ENCODE measurements at regions not wholly inside any gene's neighbourhood (a gene's known extent, or its start where the extent isn't known, plus 50 kb on each side); places are given as distances from the start of the nearest gene placed in this dataset.

DNA sequence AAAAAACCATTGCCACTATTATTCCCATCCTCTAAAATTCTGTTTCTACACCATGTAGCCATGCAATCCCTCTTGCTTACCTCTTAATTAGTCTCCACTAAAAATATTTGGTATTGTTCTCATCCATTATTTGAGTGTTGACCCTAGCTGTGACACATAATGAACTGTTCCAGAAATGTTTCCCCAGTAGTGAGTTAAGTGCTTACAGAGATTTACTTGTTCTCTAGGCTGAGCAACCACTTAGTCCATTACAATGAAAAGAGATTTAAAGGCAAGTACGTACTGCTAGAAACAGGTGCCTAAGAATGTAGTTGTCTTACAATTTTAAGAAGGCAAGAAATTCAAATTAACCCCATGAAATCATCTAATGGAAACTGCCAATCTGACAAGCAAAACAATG is 112.7 kb upstream of the PTPN13 start:
- Histone ChIP-seq H3K9me3 (no peaks in the 10 kb centered on the region), H3K36me3 (no peaks in the 10 kb centered on the region), H3K4me3 (no peak overlapping the region), H3K4me1 (no peaks in the 10 kb centered on the region), H3K27ac (no peak overlapping the region), H3K27me3 (no peaks in the 10 kb centered on the region)
- no peak for DNase-seq (ENCODE audit: low spot score in 2 of 2)
- TF ChIP-seq POLR2A (IDR thresholded peaks at IDR 0.05) (no peak), POLR2AphosphoS5 (IDR thresholded peaks at IDR 0.05) (no peak)
- TF ChIP-seq, protein P1, sequence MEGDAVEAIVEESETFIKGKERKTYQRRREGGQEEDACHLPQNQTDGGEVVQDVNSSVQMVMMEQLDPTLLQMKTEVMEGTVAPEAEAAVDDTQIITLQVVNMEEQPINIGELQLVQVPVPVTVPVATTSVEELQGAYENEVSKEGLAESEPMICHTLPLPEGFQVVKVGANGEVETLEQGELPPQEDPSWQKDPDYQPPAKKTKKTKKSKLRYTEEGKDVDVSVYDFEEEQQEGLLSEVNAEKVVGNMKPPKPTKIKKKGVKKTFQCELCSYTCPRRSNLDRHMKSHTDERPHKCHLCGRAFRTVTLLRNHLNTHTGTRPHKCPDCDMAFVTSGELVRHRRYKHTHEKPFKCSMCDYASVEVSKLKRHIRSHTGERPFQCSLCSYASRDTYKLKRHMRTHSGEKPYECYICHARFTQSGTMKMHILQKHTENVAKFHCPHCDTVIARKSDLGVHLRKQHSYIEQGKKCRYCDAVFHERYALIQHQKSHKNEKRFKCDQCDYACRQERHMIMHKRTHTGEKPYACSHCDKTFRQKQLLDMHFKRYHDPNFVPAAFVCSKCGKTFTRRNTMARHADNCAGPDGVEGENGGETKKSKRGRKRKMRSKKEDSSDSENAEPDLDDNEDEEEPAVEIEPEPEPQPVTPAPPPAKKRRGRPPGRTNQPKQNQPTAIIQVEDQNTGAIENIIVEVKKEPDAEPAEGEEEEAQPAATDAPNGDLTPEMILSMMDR (IDR thresholded peaks at IDR 0.05): no peak
- intact Hi-C loops (cut with DNase I; ENCODE audit: low total_unique reads): no loop called here

DNA sequence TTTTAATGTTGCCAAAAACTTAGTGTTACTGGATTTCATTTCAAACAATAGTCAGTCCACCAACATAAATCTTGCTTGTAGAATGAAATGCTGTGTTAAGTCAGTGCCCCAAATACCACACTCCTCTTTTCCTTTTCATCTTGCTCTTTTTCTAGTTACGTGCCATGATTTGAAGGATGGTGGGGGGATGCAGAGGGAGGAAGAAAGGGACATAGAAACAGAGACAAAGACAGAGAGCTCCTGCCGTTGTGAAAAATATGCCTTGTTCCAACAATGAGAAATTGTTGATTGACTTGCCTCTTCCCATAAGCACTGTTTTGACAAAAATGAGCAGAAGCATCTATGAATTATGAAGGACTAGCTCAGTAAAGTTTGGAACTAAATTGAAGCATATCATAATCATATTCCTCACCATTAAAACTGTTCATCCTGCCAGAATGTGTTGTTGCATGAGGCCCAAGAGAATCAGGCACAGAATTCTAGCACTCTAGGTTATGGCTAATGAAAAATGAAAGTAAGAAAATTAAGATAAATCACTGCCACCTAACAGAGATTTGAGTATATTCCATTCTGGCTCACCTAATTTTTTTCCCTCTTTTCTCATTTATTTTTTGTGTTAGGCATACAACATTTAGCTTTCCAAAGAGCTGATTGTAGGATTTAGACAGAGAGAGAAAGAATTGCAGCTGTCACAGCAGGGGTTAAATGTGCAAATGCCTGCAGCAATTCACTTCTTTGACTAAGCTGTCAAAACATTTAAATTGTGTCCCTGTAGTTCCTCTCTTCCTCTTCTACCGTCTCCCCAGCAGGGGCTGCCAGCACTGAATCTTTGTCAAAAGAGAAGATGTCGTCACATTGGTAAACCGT is 111.6 kb upstream of the PTPN13 start:
- H3K36me3 ChIP-seq: no peaks in the 10 kb centered on the region
- DNase-seq (ENCODE audit: low spot score in 2 of 2): no peak
- no peaks in the 10 kb centered on the region for H3K27me3 ChIP-seq
- H3K4me1 ChIP-seq: no peaks in the 10 kb centered on the region
- no peak overlapping the region for H3K27ac ChIP-seq
- no peaks in the 10 kb centered on the region for H3K9me3 ChIP-seq
- H3K4me3 ChIP-seq: no peak overlapping the region
- TF ChIP-seq, protein P1 (IDR thresholded peaks at IDR 0.05): no peak
- no peak for TF ChIP-seq POLR2AphosphoS5 (IDR thresholded peaks at IDR 0.05)
- TF ChIP-seq POLR2A (IDR thresholded peaks at IDR 0.05): no peak
- intact Hi-C loops (cut with DNase I; ENCODE audit: low total_unique reads): no loop called here

DNA sequence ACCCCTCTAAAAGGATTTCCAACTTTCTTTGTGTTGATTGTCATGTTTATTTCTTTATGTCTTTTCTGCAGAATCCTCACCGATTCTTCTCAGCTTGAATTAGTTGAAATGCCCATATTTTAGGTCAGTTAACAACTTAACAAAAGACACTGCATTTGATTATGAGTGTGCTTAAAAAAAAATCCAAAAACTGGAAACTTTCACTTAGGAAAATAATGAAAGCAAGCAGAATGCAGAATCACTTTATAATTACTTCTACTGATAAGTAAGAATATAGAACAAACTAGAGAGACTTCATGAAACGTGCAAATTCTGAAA is 111.0 kb upstream of the PTPN13 start:
- H3K27me3 ChIP-seq: no peaks in the 10 kb centered on the region
- DNase-seq (ENCODE audit: low spot score in 2 of 2): no peak
- no peaks in the 10 kb centered on the region for H3K36me3 ChIP-seq
- H3K9me3 ChIP-seq: no peaks in the 10 kb centered on the region
- no peak overlapping the region for H3K27ac ChIP-seq
- TF ChIP-seq POLR2AphosphoS5 (IDR thresholded peaks at IDR 0.05) (no peak), POLR2A (IDR thresholded peaks at IDR 0.05) (no peak)
- TF ChIP-seq, protein P1 (IDR thresholded peaks at IDR 0.05): no peak
- no peak overlapping the region for H3K4me3 ChIP-seq
- no peaks in the 10 kb centered on the region for H3K4me1 ChIP-seq
- intact Hi-C loops (cut with DNase I; ENCODE audit: low total_unique reads): no loop called here

DNA sequence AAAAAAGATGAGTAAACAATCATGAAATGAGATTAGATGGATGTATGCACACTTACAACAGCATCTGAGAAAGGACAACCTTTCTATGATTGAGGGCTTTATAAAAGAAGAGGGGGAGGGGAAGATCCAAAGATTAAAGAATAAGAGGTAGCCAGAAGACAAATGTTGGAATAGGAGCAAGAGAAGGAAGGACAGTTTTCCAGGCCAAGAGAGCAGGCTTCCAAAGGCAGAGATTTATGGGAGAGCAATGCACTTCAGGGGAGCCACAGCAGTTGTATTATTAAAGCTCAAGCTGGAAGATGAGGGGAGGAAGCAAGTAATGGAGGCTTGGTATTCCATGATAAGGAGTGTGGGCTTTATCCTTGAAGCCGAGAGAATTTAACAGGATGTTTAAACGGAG is 110.3 kb upstream of the PTPN13 start:
- TF ChIP-seq, protein P1 (IDR thresholded peaks at IDR 0.05): no peak
- no peak for TF ChIP-seq POLR2AphosphoS5 (IDR thresholded peaks at IDR 0.05)
- no peak for TF ChIP-seq POLR2A (IDR thresholded peaks at IDR 0.05)
- DNase-seq (ENCODE audit: low spot score in 2 of 2): no peak
- Histone ChIP-seq H3K27ac (no peak overlapping the region), H3K27me3 (no peaks in the 10 kb centered on the region), H3K36me3 (no peaks in the 10 kb centered on the region), H3K4me1 (no peaks in the 10 kb centered on the region), H3K9me3 (no peaks in the 10 kb centered on the region), H3K4me3 (no peak overlapping the region)
- intact Hi-C loops (cut with DNase I; ENCODE audit: low total_unique reads): no loop called here

DNA sequence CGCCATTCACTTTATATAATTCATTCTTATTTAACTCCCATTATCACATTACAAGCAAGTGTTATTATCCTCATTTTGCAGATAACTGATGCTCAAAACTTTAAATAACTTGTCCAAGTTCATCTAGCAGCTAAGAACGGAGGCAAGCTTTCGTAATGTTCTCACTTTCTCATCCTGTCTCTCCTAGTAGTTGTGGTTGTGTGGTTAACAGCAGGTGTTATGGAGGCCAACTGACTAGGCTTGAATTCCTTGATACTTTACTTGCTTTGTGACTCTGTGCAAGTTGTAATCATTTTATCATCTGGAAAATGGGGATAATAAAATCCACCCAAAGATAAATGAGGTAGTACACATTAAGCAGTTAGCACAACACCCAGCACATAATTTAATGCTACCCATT is 109.9 kb upstream of the PTPN13 start:
- H3K4me3 ChIP-seq: no peak overlapping the region
- no peaks in the 10 kb centered on the region for H3K9me3 ChIP-seq
- no peaks in the 10 kb centered on the region for H3K4me1 ChIP-seq
- intact Hi-C loops (cut with DNase I; ENCODE audit: low total_unique reads): no loop called here
- H3K27me3 ChIP-seq: no peaks in the 10 kb centered on the region
- TF ChIP-seq POLR2A (IDR thresholded peaks at IDR 0.05) (no peak), POLR2AphosphoS5 (IDR thresholded peaks at IDR 0.05) (no peak)
- TF ChIP-seq, protein P1 (IDR thresholded peaks at IDR 0.05): no peak
- no peak overlapping the region for H3K27ac ChIP-seq
- no peak for DNase-seq (ENCODE audit: low spot score in 2 of 2)
- no peaks in the 10 kb centered on the region for H3K36me3 ChIP-seq
